Glomerular visceral epithelial cell (primary cell): ENCODE measurements at regions not wholly inside any gene's neighbourhood (a gene's known extent, or its start where the extent isn't known, plus 50 kb on each side); places are given as distances from the start of the nearest gene placed in this dataset.

ENCODE experiments used
- DNase-seq: peaks from one replicate; pipeline ENCODE4 v3.0.0-alpha.2; 2016; ENCODE audit errors: extremely low spot score

- no peak for DNase-seq
Observed at GRCh38 chr1:94644352-94644751, 102.8 kb upstream of the F3 start.

GRCh38 chr1:94643819-94644218 lies 102.3 kb upstream of the F3 start:
- no peak for DNase-seq

- DNase-seq: no peak
Observed at GRCh38 chr1:94642617-94643321, 101.2 kb upstream of the F3 start.

GRCh38 chr1:94641990-94642389 lies 100.4 kb upstream of the F3 start:
- DNase-seq: peak; percentile 25

GRCh38 chr1:94640125-94640524 lies 98.6 kb upstream of the F3 start:
- no peak for DNase-seq

- no peak for DNase-seq
Observed at GRCh38 chr1:94637121-94637520, 95.6 kb upstream of the F3 start.

- no peak for DNase-seq
Observed at GRCh38 chr1:94636624-94637023, 95.1 kb upstream of the F3 start.

GRCh38 chr1:94636100-94636499 lies 94.5 kb upstream of the F3 start:
- no peak for DNase-seq

GRCh38 chr1:94634977-94635416 lies 93.4 kb upstream of the F3 start:
- no peak for DNase-seq

- no peak for DNase-seq
Observed at GRCh38 chr1:94633051-94633450, 91.5 kb upstream of the F3 start.

- DNase-seq: no peak
Observed at GRCh38 chr1:94629259-94630181, 88.0 kb upstream of the F3 start.

GRCh38 chr1:94628499-94628843 lies 86.9 kb upstream of the F3 start:
- no peak for DNase-seq

GRCh38 chr1:94627771-94628498 lies 86.4 kb upstream of the F3 start:
- DNase-seq: no peak

GRCh38 chr1:94624203-94624602 lies 82.6 kb upstream of the F3 start:
- DNase-seq: no peak

GRCh38 chr1:94623560-94624148 lies 82.1 kb upstream of the F3 start:
- peak; percentile 30 for DNase-seq

- peak; percentile 92 for DNase-seq
Observed at GRCh38 chr1:94622757-94623156, 81.2 kb upstream of the F3 start.

GRCh38 chr1:94621802-94622201 lies 80.2 kb upstream of the F3 start:
- no peak for DNase-seq

GRCh38 chr1:94621395-94621794 lies 79.8 kb upstream of the F3 start:
- DNase-seq: peak; percentile 88

GRCh38 chr1:94620345-94621031 lies 78.9 kb upstream of the F3 start:
- DNase-seq: no peak

- DNase-seq: peak; percentile 11
Observed at GRCh38 chr1:94619731-94620130, 78.2 kb upstream of the F3 start.

GRCh38 chr1:94617957-94618739 lies 76.6 kb upstream of the F3 start:
- DNase-seq: no peak
